AG20443 (cell line): ENCODE measurements at regions not wholly inside any gene's neighbourhood (a gene's known extent, or its start where the extent isn't known, plus 50 kb on each side); places are given as distances from the start of the nearest gene placed in this dataset.
"Not testable (repeated sequence)": the region's sequence is repeated elsewhere in the genome, so short reads cannot be mapped to it uniquely, and the experiment has no call there.

Experiments
- DNase-seq: peaks from one replicate; pipeline ENCODE4 v3.0.0; 2012; ENCODE audit warnings: low spot score, mixed read lengths

DNA sequence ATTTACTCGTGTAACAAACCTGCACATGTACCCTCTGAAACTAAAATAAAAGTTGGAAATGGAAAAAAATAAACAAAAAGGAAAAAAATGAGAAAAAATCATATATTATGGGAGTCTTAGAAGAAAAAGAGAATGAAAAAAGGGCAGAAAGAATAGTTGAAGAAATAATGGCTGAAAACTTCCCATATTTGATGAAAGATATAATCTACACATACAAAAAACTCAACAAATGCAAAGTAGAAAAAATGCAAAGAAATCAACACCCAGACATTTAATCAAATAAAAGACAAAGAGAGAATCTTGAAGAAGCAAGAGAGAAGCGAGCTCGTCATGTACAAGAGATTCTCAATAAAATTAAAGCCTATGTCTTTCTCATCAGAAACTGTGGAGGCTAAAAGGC is 73.8 kb downstream of the SLC25A46 start:
- DNase-seq = no peak

DNA sequence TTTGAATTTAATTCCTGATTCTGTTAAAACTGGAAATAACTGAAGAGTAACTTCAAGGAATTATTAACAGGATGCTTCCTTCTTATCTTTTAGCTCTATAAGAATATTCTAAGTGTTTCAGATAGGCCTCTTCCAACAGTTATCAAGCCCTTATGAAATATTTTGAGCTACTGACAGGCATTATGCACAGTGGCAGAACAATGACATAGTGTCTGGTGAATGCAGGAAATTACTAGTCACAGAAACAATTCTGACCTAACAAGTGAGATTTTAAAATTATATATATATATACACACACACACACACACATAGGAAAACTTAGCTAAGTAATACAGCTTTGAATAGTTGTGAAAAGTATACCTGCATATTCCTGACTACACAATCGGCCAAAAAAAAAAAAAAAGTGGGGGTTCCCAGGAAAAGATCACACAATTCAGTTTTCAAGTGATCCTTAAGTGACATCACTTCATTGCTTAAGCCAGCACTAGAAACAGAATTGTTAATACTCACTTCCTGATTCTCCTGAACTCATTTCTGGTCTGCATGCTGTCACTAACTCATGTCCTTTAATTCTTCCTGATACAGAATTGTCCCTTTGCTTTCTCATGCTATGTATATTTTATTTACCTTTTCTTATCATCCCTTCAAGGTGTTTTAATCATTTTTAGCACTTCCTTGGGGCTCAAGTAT is 77.3 kb downstream of the SLC25A46 start:
- no peak for DNase-seq

DNA sequence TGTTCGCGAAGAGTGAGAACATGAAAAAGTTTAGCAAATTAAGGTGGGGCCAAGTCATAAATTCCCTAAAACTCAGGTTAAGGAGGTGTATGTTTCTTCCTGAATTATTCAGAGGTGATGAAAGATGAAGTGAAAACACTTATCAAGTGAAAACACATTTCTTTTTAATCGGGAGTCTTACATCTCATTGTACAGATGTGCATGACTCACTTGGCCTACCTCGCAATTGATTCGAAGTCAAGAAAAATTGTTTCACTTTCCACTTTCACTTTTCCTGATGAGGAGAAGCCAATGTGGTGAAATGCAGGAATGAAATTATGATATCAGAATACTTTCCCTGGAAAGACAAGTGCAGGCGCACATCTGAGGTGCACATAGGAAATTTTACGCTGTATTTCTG is 78.7 kb downstream of the SLC25A46 start:
- no peak for DNase-seq

DNA sequence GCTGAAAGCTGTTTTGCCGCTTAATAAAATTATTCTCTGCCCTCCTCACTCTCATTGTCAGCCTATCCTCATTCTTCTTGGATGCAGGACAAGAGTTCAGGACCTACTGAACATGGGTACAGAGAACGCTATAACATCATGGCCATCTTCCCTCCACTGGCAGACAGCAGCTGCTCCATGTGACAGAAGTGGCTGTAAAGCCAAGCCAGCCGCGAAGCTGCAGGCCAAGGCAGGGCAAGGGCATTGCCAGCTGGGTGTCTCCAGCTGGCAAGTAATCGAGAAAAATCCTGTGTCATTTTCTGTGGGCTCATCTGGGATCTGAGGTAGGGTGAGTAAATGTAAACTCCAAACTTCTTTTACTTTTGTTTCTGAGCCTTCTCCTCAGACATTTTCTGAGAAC is 84.8 kb downstream of the SLC25A46 start:
- DNase-seq = no peak

DNA sequence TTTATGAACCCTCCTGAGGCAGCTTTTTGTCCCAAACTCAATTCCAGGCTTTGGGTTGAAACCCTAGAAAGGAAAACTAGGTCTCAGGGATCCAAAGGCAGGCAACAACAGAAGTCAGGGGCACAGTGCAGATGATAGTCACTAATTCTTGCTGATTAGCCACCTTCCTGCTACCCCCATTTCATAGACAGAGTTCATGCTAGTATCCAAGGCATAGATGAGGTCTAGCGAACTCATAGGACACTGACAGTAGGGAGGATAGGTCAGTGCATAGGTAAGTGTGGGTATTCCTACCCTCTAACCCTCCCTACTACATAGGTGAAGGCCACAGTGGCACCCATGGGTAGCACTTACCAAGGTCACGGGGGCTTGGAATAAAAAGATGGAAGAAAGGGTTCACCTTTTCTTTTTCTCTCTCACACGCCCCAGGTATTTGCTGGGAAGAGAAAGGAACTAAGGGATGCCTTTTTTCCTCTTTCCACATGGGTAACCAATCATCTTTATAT is 86.2 kb downstream of the SLC25A46 start:
- no peak for DNase-seq

DNA sequence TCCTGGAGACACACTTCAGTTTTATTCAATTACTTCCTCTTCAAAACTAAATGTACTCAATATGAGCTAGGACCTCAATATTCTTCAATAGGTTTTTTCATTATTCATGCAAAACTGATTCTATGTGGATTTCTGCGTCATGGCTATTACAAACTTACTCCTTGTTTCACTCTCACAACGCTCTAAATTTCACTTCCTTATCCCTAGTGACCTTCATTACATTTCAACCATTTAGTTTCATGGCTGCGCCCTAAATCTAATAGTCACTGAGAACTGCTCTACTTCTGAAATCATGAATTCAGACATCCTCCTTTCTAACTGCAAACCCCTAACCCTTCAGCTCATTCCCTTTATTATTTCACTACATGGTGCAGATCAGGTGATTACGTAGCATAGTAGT is 93.9 kb downstream of the SLC25A46 start:
- no peak for DNase-seq

DNA sequence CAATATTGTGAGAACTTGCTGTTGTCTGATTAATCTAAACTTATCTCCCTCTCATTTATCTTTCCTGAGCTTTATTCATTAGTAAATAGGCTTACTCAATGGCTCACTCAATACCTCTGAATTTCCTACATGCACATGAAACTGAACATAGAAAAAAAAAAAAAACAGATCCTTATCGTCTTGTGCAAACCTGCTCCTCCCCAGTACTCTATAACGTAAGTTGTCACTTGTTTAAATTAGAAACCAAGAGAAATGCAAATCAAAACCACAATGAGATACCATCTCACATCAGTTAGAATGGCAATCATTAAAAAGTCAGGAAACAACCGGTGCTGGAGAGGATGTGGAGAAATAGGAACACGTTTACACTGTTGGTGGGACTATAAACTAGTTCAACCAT is 96.1 kb downstream of the SLC25A46 start:
- not testable (repeated sequence) for DNase-seq

DNA sequence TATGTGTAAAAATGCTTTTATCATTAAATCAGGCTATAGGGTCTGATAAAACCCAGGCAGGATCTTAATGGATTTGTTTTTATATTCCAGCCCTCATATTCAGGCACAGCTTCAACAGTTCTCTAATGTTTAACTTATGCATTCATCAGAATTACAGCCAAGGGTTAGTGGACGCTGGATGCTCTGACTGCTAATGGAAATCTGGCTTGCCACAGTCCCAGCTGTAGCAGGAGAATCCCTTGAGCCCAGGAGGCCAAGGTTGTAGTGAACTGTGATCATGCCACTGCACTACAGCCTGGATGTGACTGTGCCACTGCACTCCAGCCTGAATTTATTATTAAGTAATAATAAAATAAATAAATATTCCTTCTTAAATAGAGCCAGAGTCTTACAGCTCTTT is 98.0 kb downstream of the SLC25A46 start:
- DNase-seq = no peak

DNA sequence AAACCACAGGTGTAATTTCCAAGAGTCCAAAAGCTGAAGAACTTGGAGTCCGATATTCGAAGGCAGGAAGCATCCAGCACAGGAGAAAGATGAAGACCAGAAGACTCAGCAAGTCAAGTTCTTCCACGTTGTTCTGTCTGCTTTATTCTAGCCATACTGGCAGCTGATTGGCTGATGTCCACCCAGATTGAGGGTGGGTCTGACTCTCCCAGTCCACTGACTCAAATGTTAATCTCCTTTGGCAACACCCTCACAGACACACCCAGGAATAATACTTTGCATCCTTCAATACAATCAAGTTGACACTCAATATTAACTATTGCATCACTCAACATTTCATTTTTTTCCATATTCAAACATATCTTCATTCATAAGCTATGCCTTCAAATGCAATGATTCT is 99.5 kb downstream of the SLC25A46 start:
- DNase-seq = not testable (repeated sequence)

DNA sequence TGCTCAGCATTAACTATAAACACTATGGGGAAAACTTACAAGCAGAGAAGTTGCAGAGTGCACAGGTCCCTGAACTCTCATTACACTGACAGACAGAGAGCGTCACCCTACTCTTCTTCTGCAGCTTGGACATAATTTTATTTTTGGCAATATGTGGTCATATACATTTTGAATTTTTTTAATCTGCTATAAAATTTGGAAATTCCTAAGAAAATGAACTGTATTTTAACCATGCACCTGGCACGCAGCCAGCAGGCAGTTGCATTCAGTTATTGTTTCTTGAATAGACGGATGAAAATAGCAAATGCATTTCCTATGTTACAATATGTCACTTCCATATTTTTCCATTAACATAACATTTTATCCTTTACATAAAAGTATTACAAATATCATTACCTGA is 100.2 kb downstream of the SLC25A46 start:
- no peak for DNase-seq

DNA sequence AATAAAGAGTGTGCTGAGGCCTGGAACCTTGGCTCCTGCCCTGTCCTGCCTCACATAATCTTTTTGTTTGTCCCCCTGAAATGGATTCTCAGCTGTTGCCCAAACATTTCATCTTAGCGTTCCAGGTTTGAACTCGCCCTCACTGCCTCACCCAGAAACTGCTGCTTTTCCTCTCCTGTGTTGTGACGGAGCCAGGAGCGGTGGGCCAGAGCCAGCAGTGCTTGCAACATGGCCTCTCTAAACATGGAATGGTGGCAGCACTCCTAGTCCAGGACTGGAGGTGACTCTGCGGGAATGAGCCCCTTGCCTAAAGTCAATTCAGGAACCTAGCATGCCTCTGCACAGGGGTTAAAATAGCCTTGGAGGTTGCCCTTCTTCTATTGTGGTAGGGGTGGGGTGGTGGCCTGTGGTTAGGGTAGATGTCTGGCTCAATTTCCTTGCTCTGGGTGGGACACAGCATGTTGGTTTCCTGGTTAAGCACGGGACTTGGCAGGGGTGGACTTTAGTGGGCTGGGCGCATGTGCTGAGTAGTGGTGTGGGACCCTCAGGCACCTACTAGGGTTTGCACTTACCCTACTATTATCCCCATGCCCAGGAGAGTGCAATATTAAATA is 101.6 kb downstream of the SLC25A46 start:
- no peak for DNase-seq

DNA sequence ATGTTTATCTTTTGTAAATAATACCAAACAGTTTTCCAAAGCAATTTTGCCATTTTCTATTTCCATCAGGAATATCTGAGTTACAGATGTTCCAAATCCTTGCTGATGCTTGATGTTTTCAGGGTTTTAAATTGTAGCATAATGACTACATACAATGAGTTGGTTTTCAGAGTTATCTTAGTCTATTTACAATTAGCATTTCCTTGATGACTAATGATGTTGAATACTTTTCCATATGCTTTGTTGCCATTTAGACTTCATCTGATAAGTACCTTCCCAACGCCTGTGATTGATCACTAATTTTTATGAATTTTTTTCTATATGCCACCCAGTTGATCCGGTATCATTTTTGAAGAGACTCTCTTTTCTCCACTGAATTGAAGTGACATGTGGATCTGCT is 102.3 kb downstream of the SLC25A46 start:
- no peak for DNase-seq

DNA sequence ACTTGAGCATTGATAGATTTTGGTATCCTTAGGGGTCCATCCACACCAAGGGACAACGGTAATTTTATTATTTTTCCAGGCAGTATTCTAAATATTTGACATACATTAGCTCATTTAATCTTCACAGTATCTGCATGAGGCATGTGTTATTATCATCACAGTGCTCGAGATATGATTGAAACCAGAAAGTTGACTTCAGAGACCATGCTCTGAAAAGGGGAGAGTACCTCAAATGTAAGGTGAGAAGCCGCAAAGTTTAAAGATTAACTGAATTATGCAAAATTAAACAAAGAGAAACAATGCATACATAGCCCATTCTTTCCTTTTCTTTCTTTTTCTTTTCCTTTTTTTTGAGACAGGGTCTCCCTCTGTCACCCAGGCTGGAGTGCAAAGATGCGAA is 104.1 kb downstream of the SLC25A46 start:
- DNase-seq = no peak

DNA sequence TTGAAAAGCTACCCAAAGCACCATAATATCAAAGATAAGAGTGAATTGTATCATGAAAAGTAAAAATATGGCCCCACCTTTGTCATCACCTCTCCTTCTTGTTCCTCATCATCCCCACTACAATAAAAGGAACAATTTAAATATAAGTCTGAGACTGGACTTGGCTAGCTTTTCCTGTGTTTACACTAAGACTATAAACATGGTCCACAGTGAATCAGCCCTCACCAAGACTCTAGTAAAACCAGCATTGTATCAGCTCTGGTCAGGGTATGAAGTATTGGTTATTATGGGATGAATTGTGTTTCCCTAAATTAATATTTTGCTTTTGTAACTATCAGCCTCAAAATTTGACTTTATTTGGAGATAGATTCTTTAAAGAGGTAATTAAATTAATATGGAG is 105.4 kb downstream of the SLC25A46 start:
- DNase-seq = no peak

DNA sequence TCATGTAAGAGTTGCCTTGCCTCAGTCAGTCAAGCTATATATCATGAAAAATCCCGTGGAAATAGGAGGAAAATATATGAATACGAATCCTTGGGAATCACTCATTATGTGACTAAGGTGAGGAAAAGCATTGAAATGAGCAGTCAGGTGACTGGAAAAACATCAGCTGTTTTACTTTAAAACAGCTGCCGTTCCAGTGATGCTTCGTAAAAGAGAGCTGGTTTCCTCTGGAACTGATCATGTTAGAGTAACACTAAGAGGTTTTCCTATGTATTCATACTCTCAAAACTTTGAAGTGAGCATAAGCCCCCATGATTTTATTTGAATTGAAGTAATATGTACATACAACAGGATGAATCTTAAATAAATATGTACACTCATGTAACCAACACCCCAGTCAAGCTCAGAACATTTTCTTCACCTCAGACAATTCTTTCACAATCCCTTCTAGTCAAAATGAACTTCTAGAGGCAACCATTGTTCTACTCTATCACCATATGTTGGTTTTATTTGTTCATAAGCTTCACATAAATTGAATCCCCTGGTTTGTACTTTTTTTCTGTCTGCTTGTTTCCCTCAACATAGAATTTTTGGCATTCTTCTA is 107.7 kb downstream of the SLC25A46 start:
- DNase-seq = no peak

DNA sequence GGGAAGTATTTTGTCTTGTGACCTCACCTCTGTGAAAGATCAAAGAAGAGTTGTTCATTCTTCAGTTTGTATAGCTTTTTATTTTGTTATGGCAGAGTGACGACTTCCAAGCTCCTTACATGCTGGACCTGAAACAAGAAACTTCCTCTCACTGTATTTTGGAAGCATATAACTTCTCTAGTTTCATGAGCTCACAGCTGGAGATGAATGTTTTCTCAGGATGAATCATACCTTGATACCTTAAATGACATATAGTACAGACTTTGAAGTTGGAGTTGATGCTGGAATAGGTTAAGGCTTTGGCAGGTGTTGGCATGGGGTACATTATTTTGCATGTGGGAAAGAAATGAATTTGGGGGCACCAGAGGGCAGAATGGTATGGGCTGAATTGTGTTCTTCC is 112.5 kb downstream of the SLC25A46 start:
- DNase-seq = no peak

DNA sequence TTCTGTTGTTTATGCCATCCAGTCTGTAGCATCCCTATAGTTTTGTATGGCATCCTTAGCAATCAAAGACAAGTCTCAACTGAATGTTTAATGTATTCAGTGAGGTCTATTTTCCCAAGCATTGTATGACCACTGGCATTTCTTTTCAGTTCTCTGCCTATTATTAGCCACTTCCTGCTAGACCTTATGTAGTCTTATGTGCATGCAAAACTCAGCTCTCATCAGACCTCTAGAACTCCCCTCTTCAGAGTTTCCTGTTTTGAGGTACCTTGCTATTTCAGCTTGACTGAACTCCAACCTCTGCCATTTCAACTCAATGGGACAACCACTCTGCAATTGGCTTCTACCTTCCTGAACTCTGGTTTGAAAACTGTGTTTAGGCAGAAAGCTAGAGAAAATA is 113.2 kb downstream of the SLC25A46 start:
- no peak for DNase-seq

DNA sequence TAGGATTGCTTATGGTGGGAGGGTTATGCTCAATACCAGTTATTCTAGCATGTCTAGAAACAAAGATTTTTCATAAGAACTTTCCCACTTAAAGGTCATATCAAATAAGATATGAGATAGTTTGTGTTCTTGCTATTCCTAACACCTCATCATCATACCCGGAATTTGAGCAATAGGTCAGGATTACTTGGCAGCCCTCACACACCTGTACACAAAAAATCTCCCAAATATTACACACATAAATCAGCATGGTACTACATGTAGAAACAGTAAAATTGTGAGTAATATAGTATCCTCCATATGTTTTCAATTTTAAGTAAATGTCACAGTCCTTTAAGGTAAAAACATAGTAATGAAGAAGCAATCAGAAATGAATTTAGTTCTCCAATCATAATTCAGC is 113.7 kb downstream of the SLC25A46 start:
- DNase-seq = no peak

DNA sequence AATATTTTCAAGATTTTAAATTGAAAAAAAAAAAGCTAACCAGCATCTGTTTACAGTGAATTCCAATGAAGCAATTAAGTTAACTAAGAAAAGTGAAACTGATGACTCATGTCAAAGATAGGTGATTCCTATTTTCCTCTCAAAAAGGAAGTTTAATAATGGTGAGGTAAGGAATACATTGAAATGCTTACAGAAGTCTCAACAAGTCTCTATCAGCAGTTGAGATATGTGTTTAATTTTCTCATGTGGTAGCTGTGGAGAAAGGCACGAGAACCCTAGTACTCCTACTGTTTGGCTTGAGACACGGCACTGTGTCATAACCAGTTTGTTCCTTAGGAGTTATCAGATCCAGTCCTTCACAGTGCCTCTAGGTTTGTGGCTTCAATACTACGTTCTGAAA is 114.5 kb downstream of the SLC25A46 start:
- DNase-seq = no peak

DNA sequence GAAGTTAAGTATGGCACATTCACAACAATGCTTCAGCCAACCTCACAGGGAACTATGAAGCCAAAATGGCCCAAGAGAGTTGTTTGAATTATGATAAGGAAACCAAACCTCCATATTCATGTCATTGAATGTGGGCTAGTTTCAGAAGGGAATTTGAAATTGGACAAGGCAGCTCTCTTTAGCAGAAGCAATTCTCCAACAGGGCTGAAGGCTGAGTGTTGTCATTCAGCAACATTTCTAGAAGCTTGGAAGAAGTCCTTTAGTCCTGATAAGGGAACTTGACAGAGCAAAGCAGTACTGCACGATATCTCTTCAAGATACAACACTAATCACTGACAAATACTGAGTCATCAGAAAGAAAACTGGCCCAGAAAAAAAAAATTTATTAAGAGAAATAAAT is 115.4 kb downstream of the SLC25A46 start:
- no peak for DNase-seq

DNA sequence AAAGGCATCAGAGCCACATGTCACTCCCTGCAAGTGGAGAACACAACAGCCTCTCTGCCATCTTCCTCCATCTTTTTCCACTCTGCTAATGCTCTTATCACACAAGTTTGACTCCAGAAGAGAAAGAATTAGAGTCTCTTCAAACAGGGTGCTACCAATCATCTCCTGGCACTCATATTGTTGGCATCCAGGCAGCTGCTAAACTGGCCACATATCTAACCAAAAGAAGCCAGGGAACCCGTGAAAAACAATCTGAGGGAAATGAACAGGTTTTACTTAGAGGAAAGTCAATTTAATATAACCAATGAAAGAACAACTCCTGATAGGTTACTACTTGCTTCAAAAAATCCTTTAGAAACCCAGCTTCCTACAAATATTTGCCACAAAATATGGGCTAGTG is 117.2 kb downstream of the SLC25A46 start:
- no peak for DNase-seq

DNA sequence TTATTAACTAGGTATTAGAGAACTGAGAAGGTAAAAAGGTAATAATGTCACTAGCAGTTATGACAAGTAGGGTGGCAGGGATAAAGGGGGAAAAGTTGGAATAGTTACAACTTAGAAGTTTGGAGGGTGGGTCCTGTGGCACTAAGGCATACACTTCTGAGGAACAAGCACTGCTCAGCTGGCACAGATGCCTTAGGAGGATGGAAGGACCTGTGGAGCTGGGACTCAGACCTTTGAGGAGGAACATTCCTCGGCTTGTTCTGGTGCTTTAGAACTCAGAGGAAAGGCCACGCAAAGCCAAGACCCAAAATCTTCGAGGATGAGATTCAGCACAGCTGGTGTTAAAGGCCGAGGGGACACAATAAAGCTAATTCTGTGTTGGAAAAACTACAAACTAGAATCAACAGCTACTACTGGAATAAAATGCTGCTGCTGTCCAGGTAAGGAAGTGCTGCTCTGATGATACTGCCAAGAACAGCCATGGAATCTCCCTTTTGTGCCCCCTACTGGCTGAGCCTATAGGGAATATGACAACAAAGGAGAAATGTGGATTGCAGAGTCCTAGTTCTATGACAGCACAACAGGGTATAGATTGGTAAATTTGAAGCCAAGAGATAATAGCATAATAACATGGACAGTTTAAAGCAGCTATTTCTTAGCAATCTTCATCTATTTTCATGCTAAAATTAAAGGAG is 126.7 kb downstream of the SLC25A46 start:
- DNase-seq = peak; percentile 26

DNA sequence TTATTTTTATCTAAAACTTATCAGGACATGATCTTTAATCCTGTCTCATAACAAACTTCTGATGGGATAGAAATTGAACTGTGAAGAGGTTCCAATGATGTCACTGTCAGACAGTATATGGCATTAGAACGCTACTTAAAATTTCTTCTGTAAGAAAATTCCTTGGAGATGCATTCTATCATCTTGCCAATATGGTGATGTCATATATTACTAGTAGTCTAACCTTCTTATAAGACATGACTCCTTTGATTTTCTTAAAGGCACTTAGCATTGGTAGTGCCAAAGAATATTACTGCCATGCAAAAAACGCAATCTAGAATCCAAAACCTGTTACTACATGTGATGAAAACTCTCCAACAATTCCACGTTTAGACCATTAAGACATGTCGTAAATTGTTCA is 131.1 kb downstream of the SLC25A46 start:
- no peak for DNase-seq
